Right lobe of liver (tissue), 6 donors: ENCODE measurements at regions not wholly inside any gene's neighbourhood (a gene's known extent, or its start where the extent isn't known, plus 50 kb on each side); places are given as distances from the start of the nearest gene placed in this dataset.
"Not testable (repeated sequence)": the region's sequence is repeated elsewhere in the genome, so short reads cannot be mapped to it uniquely, and the experiment has no call there.

Experiments used
- ATAC-seq, 4 donors: fragments of 200-7000 bp; cut with Tn5 transposase; one replicate each; pipeline ENCODE4 v1.9.1; 2020; ENCODE audit warnings: mild to moderate bottlenecking in 4 of 4, moderate library complexity in 4 of 4
- DNase-seq, 3 donors: peaks; one replicate each; pipeline ENCODE4 v3.0.0-alpha.2; 2020
- H3K27ac ChIP-seq, 3 donors: fragments of 200-600 bp; one replicate each; pipeline ENCODE4 v1.8.0; 2022
- H3K27me3 ChIP-seq, 2 donors: fragments of 200-600 bp; one replicate each; pipeline ENCODE4 v1.8.0; 2022
- H3K36me3 ChIP-seq, 4 donors: fragments of 200-600 bp; sonication (generic) in 1 of 4; one replicate each; pipeline versions ENCODE4 v1.5.1 to v1.8.0; 2017 to 2022; ENCODE audit warnings: control low read depth in 1 of 4
- H3K4me1 ChIP-seq, 4 donors: fragments of 200-600 bp; sonication (generic) in 1 of 4; one replicate each; pipeline versions ENCODE4 v1.5.1 to v1.8.0; 2017 to 2022; ENCODE audit warnings: control low read depth in 1 of 4
- H3K4me3 ChIP-seq, 3 donors: fragments of 200-600 bp; one replicate each; pipeline ENCODE4 v1.8.0; 2022
- H3K9me3 ChIP-seq, 4 donors: fragments of 200-600 bp; sonication (generic) in 1 of 4; one replicate each; pipeline versions ENCODE4 v1.5.1 to v1.8.0; 2017 to 2022; ENCODE audit warnings: control low read depth in 1 of 4
- CTCF ChIP-seq, 4 donors: fragments of 200-600 bp in 3 of 4; fragments of 450-650 bp in 1 of 4; IDR thresholded peaks; one replicate each; pipeline versions ENCODE4 v1.5.1 to v1.8.0; 2016 to 2022; ENCODE audit warnings: antibody characterized with exemption in 4 of 4, mild to moderate bottlenecking in 2 of 4
- POLR2A ChIP-seq: fragments of 450-650 bp; IDR thresholded peaks from one replicate; pipeline ENCODE4 v1.6.1; 2017; ENCODE audit warnings: antibody characterized with exemption, mild to moderate bottlenecking
- WGBS: methylation state at CpG from one replicate; pipeline ENCODE4 v1.1.6; 2018; ENCODE audit warnings: low coverage, low lambda C conversion rate; ENCODE audit not compliant: insufficient coverage; ENCODE audit errors: missing lambda C conversion rate; 5-methylcytosine and 5-hydroxymethylcytosine counted together
- intact Hi-C, 2 donors: fragments of 100-400 bp; cut with DNase I; formaldehyde crosslinking; loops; one replicate each; pipeline versions ENCODE4 v1.11.2 to v1.14.1; 2022
- donor health status: DM: no; HTN: yes; CAD: no.
- donor health status: DM: no; HTN: no; CAD: no.
- donor health status: DM: no; HTN: no; CAD: no.
- donor health status: DM: no; HTN: yes; CAD: no.
- donor health status: DM: no; HTN: yes; CAD: no.

- H3K27ac ChIP-seq, result no peak overlapping the region
- ATAC-seq, result no peak
- 35% methylated on average over 2 of the region's 2 CpGs for WGBS
Measured at GRCh38 chr10:6841761-6842160, 261.7 kb upstream of the PRKCQ start.

GRCh38 chr10:6840766-6841165, 260.7 kb upstream of the PRKCQ start:
- DNase-seq (no peak), ATAC-seq (no peak)
- no peak overlapping the region for H3K4me3 ChIP-seq
- 13% methylated on average over 2 of the region's 2 CpGs for WGBS
- H3K4me1 ChIP-seq, result no peaks in the 10 kb centered on the region
- no peaks in the 10 kb centered on the region for H3K36me3 ChIP-seq
- H3K9me3 ChIP-seq, result no peaks in the 10 kb centered on the region
- no peak overlapping the region for H3K27ac ChIP-seq
- H3K27me3 ChIP-seq, result no peaks in the 10 kb centered on the region
- intact Hi-C loops, result no loop called here
- TF ChIP-seq CTCF (IDR thresholded peaks at IDR 0.05) (no peak), POLR2A (no peak)

More at GRCh38 chr10:6841761-6842160, 261.7 kb upstream of the PRKCQ start:
- Histone ChIP-seq H3K9me3 (no peaks in the 10 kb centered on the region), H3K4me1 (no peaks in the 10 kb centered on the region), H3K27me3 (no peaks in the 10 kb centered on the region), H3K36me3 (no peaks in the 10 kb centered on the region), H3K4me3 (no peak overlapping the region)
- DNase-seq, result no peak
- no peak for TF ChIP-seq POLR2A
- intact Hi-C loops, result no loop called here

- Histone ChIP-seq H3K4me3 (no peak overlapping the region), H3K27ac (no peak overlapping the region), H3K4me1 (no peaks in the 10 kb centered on the region), H3K9me3 (no peaks in the 10 kb centered on the region), H3K27me3 (no peaks in the 10 kb centered on the region), H3K36me3 (no peaks in the 10 kb centered on the region)
- WGBS, result 57% methylated on average over 4 of the region's 5 CpGs
- TF ChIP-seq CTCF (IDR thresholded peaks at IDR 0.05) (no peak), POLR2A (no peak)
- intact Hi-C loops, result no loop called here
- DNase-seq, result no peak
- no peak for ATAC-seq
Measured at GRCh38 chr10:6840201-6840691, 260.2 kb upstream of the PRKCQ start.

- no peak for DNase-seq
- peak in 1 of 4 donors; percentile 35 for ATAC-seq
- H3K4me1 ChIP-seq, result no peaks in the 10 kb centered on the region
- TF ChIP-seq CTCF (IDR thresholded peaks at IDR 0.05) (peak in 1 of 4 donors; percentile 17), POLR2A (no peak)
- H3K4me3 ChIP-seq, result no peak overlapping the region
- 80% methylated on average over 3 of the region's 3 CpGs for WGBS
- no peaks in the 10 kb centered on the region for H3K27me3 ChIP-seq
- no peaks in the 10 kb centered on the region for H3K36me3 ChIP-seq
- H3K27ac ChIP-seq, result no peak overlapping the region
- intact Hi-C loops, result no loop called here
- H3K9me3 ChIP-seq, result no peaks in the 10 kb centered on the region
Measured at GRCh38 chr10:6838118-6838517, 258.0 kb upstream of the PRKCQ start.

GRCh38 chr10:6833458-6834011, 253.5 kb upstream of the PRKCQ start:
- 19% methylated on average over 2 of the region's 2 CpGs for WGBS
- H3K27me3 ChIP-seq, result no peaks in the 10 kb centered on the region
- no peak overlapping the region for H3K27ac ChIP-seq
- DNase-seq, result no peak
- ATAC-seq, result no peak
- H3K4me1 ChIP-seq, result no peaks in the 10 kb centered on the region
- intact Hi-C loops, result no loop called here
- H3K9me3 ChIP-seq, result no peaks in the 10 kb centered on the region
- TF ChIP-seq CTCF (IDR thresholded peaks at IDR 0.05) (no peak), POLR2A (no peak)
- H3K36me3 ChIP-seq, result no peaks in the 10 kb centered on the region
- no peak overlapping the region for H3K4me3 ChIP-seq

- intact Hi-C loops, H3K4me1 ChIP-seq: not testable (repeated sequence)
Measured at GRCh38 chr10:6830981-6831380, 250.9 kb upstream of the PRKCQ start.

GRCh38 chr10:6824793-6825192, 244.7 kb upstream of the PRKCQ start:
- H3K9me3 ChIP-seq, H3K27ac ChIP-seq, DNase-seq, H3K4me3 ChIP-seq, H3K4me1 ChIP-seq, H3K27me3 ChIP-seq, ATAC-seq, intact Hi-C loops, H3K36me3 ChIP-seq: not testable (repeated sequence)
- 46% methylated on average over 5 of the region's 5 CpGs for WGBS

More at GRCh38 chr10:6830981-6831380, 250.9 kb upstream of the PRKCQ start:
- not testable (repeated sequence) for H3K9me3 ChIP-seq, ATAC-seq, H3K27me3 ChIP-seq, H3K27ac ChIP-seq, DNase-seq, H3K36me3 ChIP-seq, H3K4me3 ChIP-seq
- 35% methylated on average over 4 of the region's 4 CpGs for WGBS
